ENCODE measurements at regions not wholly inside any gene's neighbourhood (a gene's known extent, or its start where the extent isn't known, plus 50 kb on each side); places are given as distances from the start of the nearest gene placed in this dataset.

DNA sequence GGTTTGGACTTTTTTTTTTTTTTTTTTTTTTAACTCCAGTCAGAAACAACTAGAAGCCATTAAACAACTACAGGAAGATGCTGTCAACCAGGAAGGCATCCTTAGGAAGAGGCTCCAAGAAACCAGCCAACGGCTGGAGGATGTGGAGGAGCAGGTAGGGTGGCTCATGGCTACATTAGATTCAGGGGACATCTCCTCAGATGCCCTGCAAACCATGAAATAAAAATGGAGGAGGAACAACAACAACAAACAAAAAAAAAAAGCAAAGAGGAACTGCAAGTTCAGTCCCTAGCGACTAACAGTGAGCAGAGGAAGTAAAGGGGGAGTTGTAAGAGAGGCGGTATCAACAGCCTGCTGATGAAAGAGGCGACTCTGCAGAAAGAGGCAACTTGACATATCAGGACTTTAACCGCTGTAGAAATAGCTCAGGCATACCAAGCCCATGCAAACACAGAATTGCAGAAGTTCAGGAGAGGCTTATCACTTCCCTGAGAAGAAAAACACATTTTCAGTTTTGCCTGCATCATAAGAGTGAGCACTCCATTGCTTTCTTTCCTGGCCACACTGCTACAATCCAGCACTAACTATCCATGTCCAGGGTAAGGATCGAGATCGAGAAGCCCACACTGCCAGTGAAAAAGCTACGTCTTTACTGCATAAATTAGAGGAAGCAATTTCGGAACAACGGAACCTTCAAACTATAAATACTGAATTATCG is 103.5 kb upstream of the BCAT1 start:
- Histone ChIP-seq H3K36me3 (ENCODE audit: control insufficient read depth, insufficient read depth, low read length) (no peaks in the 10 kb centered on the region), H3K4me3 (ENCODE audit: low read depth, low read length) (peak overlapping the region; percentile 44), H3K27me3 (ENCODE audit: control insufficient read depth, insufficient read depth, low read length) (no peaks in the 10 kb centered on the region)
- TF ChIP-seq, protein P1, sequence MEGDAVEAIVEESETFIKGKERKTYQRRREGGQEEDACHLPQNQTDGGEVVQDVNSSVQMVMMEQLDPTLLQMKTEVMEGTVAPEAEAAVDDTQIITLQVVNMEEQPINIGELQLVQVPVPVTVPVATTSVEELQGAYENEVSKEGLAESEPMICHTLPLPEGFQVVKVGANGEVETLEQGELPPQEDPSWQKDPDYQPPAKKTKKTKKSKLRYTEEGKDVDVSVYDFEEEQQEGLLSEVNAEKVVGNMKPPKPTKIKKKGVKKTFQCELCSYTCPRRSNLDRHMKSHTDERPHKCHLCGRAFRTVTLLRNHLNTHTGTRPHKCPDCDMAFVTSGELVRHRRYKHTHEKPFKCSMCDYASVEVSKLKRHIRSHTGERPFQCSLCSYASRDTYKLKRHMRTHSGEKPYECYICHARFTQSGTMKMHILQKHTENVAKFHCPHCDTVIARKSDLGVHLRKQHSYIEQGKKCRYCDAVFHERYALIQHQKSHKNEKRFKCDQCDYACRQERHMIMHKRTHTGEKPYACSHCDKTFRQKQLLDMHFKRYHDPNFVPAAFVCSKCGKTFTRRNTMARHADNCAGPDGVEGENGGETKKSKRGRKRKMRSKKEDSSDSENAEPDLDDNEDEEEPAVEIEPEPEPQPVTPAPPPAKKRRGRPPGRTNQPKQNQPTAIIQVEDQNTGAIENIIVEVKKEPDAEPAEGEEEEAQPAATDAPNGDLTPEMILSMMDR (IDR thresholded peaks at IDR 0.05; ENCODE audit: insufficient read depth, low read length, severe bottlenecking) = no peak
- DNase-seq (ENCODE audit: low read depth) (peak; percentile 27), FAIRE-seq (no peak)

DNA sequence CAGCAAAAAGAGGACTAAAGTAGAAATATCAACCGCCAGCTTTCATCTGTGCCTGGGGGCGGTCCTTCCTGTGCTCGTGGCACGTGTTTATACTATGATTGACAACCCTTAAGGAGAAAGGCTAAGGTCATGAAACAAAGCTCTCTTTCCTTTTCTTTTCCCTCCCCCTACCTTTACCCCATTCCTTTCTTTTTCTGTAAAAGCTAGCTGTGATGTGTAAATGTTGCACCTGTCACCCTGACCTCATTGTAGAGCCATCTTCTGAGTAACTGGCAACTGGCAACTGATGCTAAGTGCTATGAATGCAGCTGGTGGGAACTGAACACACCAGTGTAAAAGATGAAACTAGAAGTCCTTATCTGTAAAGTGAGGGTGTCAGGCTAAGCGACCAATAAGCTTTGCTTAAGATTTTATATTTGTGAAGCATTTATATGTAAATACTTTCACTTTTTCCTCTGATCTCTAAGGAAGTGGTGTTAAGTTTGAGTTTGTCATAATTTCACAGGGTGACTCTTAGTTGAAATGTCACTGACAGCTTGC is 102.8 kb upstream of the BCAT1 start:
- FAIRE-seq = no peak
- TF ChIP-seq, protein P1 (IDR thresholded peaks at IDR 0.05; ENCODE audit: insufficient read depth, low read length, severe bottlenecking) = no peak

DNA sequence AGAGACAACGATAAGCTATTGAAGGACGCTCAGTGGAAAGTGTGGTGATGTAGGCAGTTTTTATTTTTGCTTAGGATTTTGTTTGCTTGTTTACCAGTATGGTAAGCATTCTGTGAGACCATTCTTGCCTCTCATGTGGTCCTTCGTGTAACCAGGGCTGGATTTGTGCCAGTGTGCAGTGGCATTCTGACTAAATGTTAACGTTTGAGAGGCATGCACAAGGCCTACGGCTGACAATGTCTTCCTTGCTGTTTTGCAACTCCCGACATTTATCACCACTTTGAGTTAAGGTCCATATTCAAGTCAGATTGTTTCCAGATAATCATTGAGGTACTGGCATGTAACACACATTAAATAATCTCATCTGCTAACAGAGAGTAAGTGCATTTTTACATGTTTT is 102.3 kb upstream of the BCAT1 start:
- H3K4me3 ChIP-seq (ENCODE audit: low read depth, low read length) = no peak overlapping the region
- TF ChIP-seq, protein P1 (IDR thresholded peaks at IDR 0.05; ENCODE audit: insufficient read depth, low read length, severe bottlenecking) = no peak
- DNase-seq (ENCODE audit: low read depth) = no peak
- peak; percentile 84 for FAIRE-seq
- no peaks in the 10 kb centered on the region for H3K27me3 ChIP-seq (ENCODE audit: control insufficient read depth, insufficient read depth, low read length)
- no peaks in the 10 kb centered on the region for H3K36me3 ChIP-seq (ENCODE audit: control insufficient read depth, insufficient read depth, low read length)

More for the DNA sequence above, 102.8 kb upstream of the BCAT1 start:
- Histone ChIP-seq H3K4me3 (ENCODE audit: low read depth, low read length) (no peak overlapping the region), H3K36me3 (ENCODE audit: control insufficient read depth, insufficient read depth, low read length) (no peaks in the 10 kb centered on the region), H3K27me3 (ENCODE audit: control insufficient read depth, insufficient read depth, low read length) (no peaks in the 10 kb centered on the region)
- no peak for DNase-seq (ENCODE audit: low read depth)

DNA sequence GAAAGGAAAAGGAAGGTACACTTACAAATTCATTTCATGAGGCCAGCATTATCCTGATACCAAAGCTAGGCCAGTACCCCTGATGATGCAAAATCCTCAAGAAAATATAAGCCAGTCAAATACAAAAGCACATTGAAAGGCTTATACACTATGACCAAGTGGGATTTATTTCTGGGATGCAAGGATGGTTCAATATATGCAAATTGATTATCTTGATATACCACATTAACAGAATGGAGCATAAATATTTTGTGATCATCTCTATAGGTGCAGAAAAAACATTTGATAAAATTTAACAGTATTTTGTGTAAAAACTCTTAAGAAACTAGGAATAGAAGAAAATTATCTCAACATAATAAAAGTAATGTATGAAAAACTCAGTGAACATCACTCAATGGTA is 97.0 kb upstream of the BCAT1 start:
- FAIRE-seq = no peak
- DNase-seq (ENCODE audit: low read depth) = no peak
- TF ChIP-seq, protein P1 (IDR thresholded peaks at IDR 0.05; ENCODE audit: insufficient read depth, low read length, severe bottlenecking) = no peak

DNA sequence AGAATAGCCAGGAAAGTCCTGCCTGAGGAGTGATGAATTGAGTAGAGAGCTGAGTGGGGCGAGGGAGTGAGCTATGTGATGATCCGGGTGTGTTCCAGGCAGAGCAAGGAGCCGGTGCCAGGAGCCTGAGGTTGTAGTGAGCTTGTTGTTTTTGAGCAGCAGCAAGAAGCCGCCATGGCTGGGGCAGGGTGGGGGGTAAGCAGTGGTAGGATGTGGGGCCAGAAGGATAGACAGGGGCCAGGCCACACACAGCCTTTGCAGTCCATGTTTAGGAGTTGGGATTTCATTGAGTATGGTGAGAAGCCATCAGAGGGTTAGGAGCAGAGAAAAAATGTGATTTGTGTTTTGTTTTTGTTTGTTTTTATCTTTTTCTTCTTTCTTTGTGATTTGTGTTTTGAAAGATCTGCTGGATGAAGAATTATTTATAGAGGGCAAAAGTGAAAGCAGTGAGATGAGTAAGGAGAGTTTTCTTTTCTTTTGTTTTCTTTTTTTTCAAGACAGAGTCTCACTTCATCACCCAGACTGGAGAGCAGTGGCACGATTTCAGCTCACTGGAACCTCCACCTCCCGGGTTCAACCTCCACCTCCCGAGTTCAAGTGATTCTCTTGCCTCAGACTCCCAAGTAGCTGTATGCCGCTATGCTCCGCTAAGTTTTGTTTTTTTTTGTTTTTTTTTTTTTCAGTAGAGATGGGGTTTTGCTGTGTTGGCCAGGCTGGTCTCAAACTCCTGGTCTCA is 92.3 kb upstream of the BCAT1 start:
- DNase-seq (ENCODE audit: low read depth) (no peak), FAIRE-seq (no peak)
- H3K4me3 ChIP-seq (ENCODE audit: low read depth, low read length) = no peak overlapping the region
- no peaks in the 10 kb centered on the region for H3K27me3 ChIP-seq (ENCODE audit: control insufficient read depth, insufficient read depth, low read length)
- H3K36me3 ChIP-seq (ENCODE audit: control insufficient read depth, insufficient read depth, low read length) = no peaks in the 10 kb centered on the region
- TF ChIP-seq, protein P1 (IDR thresholded peaks at IDR 0.05; ENCODE audit: insufficient read depth, low read length, severe bottlenecking) = no peak

More for the DNA sequence above, 97.0 kb upstream of the BCAT1 start:
- H3K4me3 ChIP-seq (ENCODE audit: low read depth, low read length) = no peak overlapping the region
- no peaks in the 10 kb centered on the region for H3K36me3 ChIP-seq (ENCODE audit: control insufficient read depth, insufficient read depth, low read length)
- H3K27me3 ChIP-seq (ENCODE audit: control insufficient read depth, insufficient read depth, low read length) = no peaks in the 10 kb centered on the region

Data from bronchial epithelial cell (primary cell).